ENCODE measurements at regions not wholly inside any gene's neighbourhood (a gene's known extent, or its start where the extent isn't known, plus 50 kb on each side); places are given as distances from the start of the nearest gene placed in this dataset.

- Histone ChIP-seq H3K27me3 (ENCODE audit: control insufficient read depth, insufficient read depth, low read length) (no peaks in the 10 kb centered on the region), H3K27ac (ENCODE audit: insufficient read depth, low read length) (no peak overlapping the region), H3K4me2 (ENCODE audit: extremely low read depth, insufficient read depth, low read length) (no peak overlapping the region), H4K20me1 (ENCODE audit: control insufficient read depth, extremely low read depth, insufficient read depth, low read length) (no peaks in the 10 kb centered on the region), H3K9ac (ENCODE audit: insufficient read depth, low read length) (no peak overlapping the region), H3K4me3 (replicated peaks in 1 of 4; ENCODE audit: control extremely low read depth in 1 of 4, insufficient read depth in 1 of 4, low read depth in 3 of 4, low read length in 4 of 4) (no peak overlapping the region), H3K36me3 (ENCODE audit: control insufficient read depth, insufficient read depth, low read length) (no peaks in the 10 kb centered on the region), H3K79me2 (ENCODE audit: control insufficient read depth, insufficient read depth, low read length) (no peaks in the 10 kb centered on the region), H2AFZ (ENCODE audit: low read length) (no peak overlapping the region), H3K9me3 (ENCODE audit: control insufficient read depth, insufficient read depth, low read depth, low read length) (no peaks in the 10 kb centered on the region), H3K4me1 (ENCODE audit: control insufficient read depth, extremely low read depth, insufficient read depth, low read length) (no peaks in the 10 kb centered on the region)
- no peak for DNase-seq (ENCODE audit: low read depth in 2 of 2)
- TF ChIP-seq EZH2 (IDR thresholded peaks at IDR 0.05; ENCODE audit: low read length, missing control alignments) (no peak), CTCF (conservative IDR thresholded peaks at IDR 0.05 in 1 of 2, IDR thresholded peaks at IDR 0.05 in 1 of 2; ENCODE audit: low read depth in 1 of 2, low read length in 2 of 2) (no peak)
Observed at GRCh38 chr18:51559902-51560287, 362.4 kb upstream of the MEX3C start.

- H3K79me2 ChIP-seq (ENCODE audit: control insufficient read depth, insufficient read depth, low read length), result no peaks in the 10 kb centered on the region
- H3K9ac ChIP-seq (ENCODE audit: insufficient read depth, low read length), result no peak overlapping the region
- DNase-seq (ENCODE audit: low read depth in 2 of 2), result no peak
- H3K9me3 ChIP-seq (ENCODE audit: control insufficient read depth, insufficient read depth, low read depth, low read length), result no peaks in the 10 kb centered on the region
- no peak overlapping the region for H3K4me2 ChIP-seq (ENCODE audit: extremely low read depth, insufficient read depth, low read length)
- no peaks in the 10 kb centered on the region for H4K20me1 ChIP-seq (ENCODE audit: control insufficient read depth, extremely low read depth, insufficient read depth, low read length)
- no peaks in the 10 kb centered on the region for H3K27me3 ChIP-seq (ENCODE audit: control insufficient read depth, insufficient read depth, low read length)
- no peaks in the 10 kb centered on the region for H3K4me1 ChIP-seq (ENCODE audit: control insufficient read depth, extremely low read depth, insufficient read depth, low read length)
- H2AFZ ChIP-seq (ENCODE audit: low read length), result no peak overlapping the region
- TF ChIP-seq EZH2 (IDR thresholded peaks at IDR 0.05; ENCODE audit: low read length, missing control alignments) (no peak), CTCF (conservative IDR thresholded peaks at IDR 0.05 in 1 of 2, IDR thresholded peaks at IDR 0.05 in 1 of 2; ENCODE audit: low read depth in 1 of 2, low read length in 2 of 2) (no peak)
- H3K36me3 ChIP-seq (ENCODE audit: control insufficient read depth, insufficient read depth, low read length), result no peaks in the 10 kb centered on the region
- H3K4me3 ChIP-seq (replicated peaks in 1 of 4; ENCODE audit: control extremely low read depth in 1 of 4, insufficient read depth in 1 of 4, low read depth in 3 of 4, low read length in 4 of 4), result no peak overlapping the region
- H3K27ac ChIP-seq (ENCODE audit: insufficient read depth, low read length), result no peak overlapping the region
Observed at GRCh38 chr18:51561821-51562220, 364.3 kb upstream of the MEX3C start.

GRCh38 chr18:51562866-51563265 lies 365.4 kb upstream of the MEX3C start:
- Histone ChIP-seq H4K20me1 (ENCODE audit: control insufficient read depth, extremely low read depth, insufficient read depth, low read length) (no peaks in the 10 kb centered on the region), H3K4me1 (ENCODE audit: control insufficient read depth, extremely low read depth, insufficient read depth, low read length) (no peaks in the 10 kb centered on the region), H3K9ac (ENCODE audit: insufficient read depth, low read length) (no peak overlapping the region), H3K4me3 (replicated peaks in 1 of 4; ENCODE audit: control extremely low read depth in 1 of 4, insufficient read depth in 1 of 4, low read depth in 3 of 4, low read length in 4 of 4) (no peak overlapping the region), H2AFZ (ENCODE audit: low read length) (no peak overlapping the region), H3K4me2 (ENCODE audit: extremely low read depth, insufficient read depth, low read length) (no peak overlapping the region), H3K27ac (ENCODE audit: insufficient read depth, low read length) (no peak overlapping the region), H3K9me3 (ENCODE audit: control insufficient read depth, insufficient read depth, low read depth, low read length) (no peaks in the 10 kb centered on the region), H3K36me3 (ENCODE audit: control insufficient read depth, insufficient read depth, low read length) (no peaks in the 10 kb centered on the region), H3K27me3 (ENCODE audit: control insufficient read depth, insufficient read depth, low read length) (no peaks in the 10 kb centered on the region), H3K79me2 (ENCODE audit: control insufficient read depth, insufficient read depth, low read length) (no peaks in the 10 kb centered on the region)
- no peak for DNase-seq (ENCODE audit: low read depth in 2 of 2)
- TF ChIP-seq EZH2 (IDR thresholded peaks at IDR 0.05; ENCODE audit: low read length, missing control alignments) (no peak), CTCF (conservative IDR thresholded peaks at IDR 0.05 in 1 of 2, IDR thresholded peaks at IDR 0.05 in 1 of 2; ENCODE audit: low read depth in 1 of 2, low read length in 2 of 2) (no peak)

Measured in fibroblast of lung (primary cell).